Islet of Langerhans (tissue), 1 donor: ENCODE measurements at regions not wholly inside any gene's neighbourhood (a gene's known extent, or its start where the extent isn't known, plus 50 kb on each side); places are given as distances from the start of the nearest gene placed in this dataset.
"Not testable (repeated sequence)": the region's sequence is repeated elsewhere in the genome, so short reads cannot be mapped to it uniquely, and the experiment has no call there.

Experiments
- FAIRE-seq: peaks from one replicate; lab custom pipeline; 2011; peaks lifted over from hg19 to GRCh38; lab: Jason Lieb, UNC

DNA sequence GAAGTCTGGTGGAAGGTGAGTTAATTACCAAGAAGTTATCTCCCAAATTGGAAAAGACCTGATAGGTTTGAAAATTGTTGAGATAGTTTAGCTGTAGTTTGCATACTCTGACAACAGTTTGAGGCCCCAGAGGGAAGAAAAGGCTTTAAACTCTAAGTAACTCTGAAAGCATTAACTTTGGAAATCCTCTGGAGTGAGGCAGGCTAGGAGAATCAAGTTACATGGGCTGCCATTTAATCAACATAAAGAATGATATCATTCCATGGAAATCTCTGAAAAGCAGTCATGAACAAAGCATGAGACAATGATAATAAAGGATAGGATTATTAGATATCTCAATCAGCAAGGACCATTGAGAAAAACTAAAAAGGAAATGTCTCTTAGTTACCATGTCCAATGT, 647.1 kb downstream of the ANKRD50 start:
- no peak for FAIRE-seq

DNA sequence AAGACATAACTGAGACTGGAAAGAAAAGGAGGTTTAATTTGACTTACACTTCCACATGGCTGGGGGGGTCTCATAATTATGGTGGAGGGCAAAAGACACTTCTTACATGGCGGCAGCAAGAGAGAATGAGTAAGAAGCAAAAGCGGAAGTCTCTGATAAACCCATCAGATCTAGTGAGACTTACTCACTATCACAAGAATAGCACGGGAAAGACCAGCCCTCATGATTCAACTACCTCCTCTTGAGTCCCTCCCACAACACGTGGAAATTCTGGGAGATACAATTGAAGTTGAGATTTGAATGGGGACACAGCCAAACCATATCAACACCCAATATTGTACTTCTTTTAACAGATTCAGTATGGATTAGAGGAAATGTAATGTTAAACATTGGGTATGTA, 646.6 kb downstream of the ANKRD50 start:
- no peak for FAIRE-seq

DNA sequence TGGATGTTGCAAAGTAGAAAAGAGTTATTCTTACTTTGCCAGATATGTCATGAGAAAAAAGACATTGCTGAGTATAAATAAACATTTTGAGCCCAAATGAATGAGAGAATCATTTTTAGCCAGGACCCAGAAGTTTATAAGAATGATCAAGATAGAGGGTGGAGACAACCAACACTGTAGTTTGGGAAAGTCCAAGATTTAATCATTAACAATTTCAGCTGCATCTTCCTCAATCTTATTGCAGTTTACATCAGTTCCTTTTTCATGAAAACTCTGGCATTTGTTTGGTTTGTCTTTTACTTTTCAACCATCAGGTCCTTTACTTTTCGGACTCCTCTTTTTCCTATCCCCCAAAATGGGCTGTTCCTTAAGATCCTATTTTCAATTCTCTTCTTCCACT, 645.9 kb downstream of the ANKRD50 start:
- no peak for FAIRE-seq

DNA sequence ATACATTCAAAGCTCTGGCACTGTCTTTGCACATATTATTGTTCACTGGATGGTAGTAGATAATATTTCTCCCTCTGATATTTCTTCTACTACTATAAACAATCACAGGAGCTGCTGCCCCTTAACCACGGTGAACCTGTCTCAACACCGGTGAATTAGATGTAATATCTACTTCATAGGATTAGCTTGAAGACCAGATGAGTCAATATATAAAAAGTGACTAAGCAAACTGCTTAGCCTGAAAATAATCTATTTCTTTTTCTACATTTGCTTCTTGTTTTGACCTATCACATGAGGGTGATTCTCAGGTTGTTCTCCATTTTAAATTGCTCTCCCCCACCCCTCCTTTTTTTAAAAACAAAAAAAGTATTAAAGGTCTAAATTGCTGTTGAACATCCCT, 645.5 kb downstream of the ANKRD50 start:
- FAIRE-seq: no peak

DNA sequence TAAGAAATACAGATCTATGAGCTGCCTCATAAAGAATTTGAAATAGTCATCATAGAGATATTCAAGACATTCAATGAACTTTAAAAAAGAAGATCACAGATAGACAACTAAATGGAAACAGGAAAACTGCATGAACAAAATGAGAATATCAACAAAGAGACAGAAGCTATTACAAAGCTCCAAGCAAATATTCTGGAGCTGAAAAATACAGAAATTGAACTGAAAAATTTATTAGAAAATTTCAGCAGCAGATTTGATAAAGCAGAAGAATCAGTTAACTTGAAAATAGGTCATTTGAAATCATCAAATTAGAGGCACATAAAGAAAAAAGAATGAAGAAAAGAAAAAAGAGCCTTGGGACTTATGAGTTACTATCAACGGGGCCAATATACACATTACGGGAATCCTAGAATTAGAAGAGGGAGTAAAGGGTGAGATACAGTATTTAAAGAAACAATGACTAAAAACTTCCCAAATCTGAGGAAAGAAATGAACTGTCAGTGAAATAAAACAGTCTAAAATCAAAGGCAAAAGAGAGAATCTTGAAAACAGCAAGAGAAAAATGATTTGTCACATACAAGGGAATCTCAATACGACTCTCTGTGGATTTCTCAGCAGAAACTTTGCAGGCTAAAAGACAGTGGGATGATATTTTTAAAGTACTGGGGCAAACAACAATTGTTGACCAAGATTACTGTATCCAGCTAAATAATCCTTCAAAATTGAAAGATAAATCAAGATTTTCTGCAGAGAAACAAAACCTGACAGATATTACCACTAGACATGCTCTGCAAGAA, 641.6 kb downstream of the ANKRD50 start:
- FAIRE-seq: no peak

DNA sequence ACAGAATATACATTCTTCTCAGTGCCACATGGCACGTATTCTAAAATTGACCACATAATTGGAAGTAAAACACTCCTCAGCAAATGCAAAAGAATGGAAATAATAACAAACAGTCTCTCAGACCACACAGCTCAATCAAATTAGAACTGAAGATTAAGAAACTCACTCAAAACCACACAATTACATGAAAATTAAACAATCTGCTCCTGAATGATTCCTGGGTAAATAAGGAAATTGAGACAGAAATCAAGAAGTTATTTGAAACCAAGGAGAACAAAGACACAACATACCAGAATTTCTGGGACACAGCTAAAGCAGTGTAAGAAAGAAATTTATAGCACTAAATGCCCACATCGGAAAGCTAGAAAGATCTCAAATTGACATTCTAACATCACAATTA, 637.3 kb downstream of the ANKRD50 start:
- not testable (repeated sequence) for FAIRE-seq

DNA sequence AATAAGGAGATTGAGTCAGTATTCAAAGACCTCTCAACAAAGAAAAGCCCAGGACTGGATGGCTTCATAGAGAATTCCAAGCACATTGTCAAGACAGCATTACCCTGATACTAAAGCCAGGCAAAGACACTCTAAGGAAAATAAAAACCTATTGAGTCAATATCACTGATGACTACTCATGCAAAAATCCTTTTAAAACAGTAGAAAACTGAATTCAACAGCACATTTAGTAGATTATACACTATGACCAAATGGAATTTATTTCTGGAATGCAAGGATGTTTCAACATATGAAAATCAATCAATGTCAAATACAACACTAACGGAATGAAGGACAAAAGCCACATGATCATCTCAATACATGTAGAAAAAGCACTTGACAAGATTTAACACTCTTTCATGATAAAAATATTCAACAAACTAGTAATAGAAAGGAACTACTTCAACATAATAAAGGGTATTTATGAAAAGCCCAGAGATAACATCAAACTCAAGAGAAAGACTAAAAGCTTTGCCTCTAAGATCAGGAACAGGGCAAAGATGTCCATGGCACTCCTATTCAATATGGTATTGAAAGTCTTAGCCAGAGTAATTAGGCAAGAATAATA, 633.3 kb downstream of the ANKRD50 start:
- FAIRE-seq: no peak

DNA sequence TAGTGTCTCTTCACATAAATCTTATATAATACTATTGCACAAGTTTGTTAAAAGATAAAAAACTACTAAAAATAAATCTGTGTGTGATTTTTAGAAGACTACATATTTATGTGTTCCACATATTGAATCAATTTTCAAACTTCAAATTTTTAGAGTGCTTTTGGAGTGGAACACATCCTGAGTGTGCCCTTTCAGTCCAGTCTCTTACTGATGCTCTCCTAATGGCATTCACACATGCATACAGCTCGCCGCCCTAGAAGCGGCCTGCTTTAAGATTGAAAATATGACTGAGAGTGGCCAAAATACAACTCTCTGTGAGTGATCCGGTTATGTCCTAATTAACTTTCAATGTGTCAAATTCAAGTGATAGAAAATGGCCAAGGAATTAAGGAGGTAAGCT, 628.8 kb downstream of the ANKRD50 start:
- FAIRE-seq: no peak

DNA sequence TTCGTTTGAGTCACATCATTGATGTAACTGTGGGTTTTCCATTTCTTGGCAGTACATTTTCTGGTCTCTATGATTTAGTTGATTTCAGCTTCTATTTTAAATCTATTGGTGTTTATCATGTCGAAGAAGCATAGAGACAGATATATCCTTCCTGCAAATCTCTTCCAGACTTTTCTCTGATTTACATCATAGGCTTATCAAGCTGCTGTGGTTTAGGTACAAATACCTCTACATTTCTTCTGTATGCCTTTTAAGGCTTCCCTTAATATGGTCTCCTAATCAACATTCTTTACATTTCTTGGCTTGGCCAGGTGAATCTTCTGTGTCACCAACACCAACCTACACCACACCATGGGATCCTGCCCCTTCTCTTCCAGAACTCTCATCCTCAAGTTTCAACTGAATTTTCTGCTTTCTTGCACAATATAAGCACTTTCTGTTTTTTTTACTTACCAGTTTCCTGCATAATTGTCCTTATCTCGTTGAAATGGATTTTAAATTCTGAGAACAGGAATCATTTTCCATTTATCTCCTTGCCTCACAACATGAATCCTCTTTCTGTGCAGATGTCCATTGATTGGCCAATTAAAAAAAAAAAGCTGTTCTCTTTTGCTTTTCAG, 626.9 kb downstream of the ANKRD50 start:
- FAIRE-seq: no peak

DNA sequence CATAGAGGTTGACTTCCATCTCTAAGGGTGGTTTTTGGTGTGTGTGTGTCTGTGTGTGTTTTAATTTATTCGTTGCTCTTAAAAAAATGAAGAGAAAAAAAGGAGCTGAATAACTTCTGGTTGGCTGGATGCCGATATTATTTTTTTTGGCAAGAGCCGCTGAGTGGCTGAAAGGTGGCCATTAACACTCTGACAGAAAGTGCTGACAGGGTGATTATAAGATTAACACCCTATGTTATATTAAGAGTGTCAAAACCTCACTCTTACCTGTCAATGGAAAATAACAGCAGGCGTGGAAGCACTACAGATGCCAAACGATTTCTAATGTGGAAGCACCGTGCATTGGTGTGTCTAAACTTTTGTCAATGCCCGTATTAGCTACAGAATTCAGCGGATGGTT, 622.5 kb downstream of the ANKRD50 start:
- no peak for FAIRE-seq

DNA sequence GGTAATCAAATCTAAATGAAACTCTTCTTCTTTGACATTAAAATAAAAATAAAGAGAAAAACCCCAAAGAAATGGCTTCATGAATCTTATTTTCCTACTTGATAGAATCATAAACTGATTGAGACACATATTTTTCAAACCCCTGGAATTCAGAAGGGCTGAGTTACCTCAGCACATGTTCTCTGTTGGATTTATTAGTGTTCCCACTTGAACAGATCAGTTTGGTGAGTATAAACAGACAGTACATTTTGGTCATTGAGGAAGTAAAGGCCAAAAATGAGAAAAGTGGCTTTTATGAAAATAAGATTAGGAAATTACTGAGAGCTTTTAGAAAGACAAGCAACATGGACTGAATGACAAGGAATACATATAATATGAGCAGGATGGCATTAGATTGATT, 620.4 kb downstream of the ANKRD50 start:
- no peak for FAIRE-seq

DNA sequence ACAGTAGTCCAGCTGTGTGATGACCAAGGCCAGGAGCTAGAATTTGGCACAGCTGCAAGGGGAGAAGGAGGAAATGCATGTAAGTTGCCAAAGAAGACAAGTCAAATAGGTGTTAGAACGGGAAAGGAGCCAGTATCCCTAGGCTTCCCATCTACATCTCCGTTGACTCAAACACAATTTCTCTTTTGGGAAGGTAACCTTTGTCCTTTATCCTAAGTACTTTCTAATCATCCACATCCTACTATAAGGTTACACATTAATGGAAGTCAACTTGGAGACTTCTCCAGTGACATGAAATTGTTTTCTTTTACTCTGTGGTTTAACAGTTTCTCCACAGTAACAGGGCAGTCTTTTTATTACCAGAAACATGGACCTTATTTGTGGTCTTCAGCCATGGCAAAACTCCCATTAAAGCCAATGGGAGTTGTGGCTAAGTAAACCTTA, 620.0 kb downstream of the ANKRD50 start:
- no peak for FAIRE-seq

DNA sequence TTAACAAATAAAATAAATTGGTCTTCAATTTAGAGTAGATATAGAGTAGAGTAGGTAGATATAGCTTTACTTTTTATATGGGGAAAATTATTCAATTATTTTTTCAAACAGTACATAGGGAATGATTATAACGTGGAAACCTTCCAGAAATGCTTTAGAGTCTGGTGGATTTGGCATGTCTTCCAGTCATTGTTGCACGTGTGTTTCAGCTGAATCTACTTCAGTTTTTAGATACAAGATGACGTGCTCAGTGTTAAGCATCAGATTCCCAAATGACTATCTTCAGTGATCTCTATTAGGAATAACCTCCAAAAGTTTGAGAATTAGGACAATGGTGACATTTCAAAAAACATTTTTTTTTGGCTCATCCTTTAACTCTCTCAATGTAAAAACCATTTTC, 616.9 kb downstream of the ANKRD50 start:
- no peak for FAIRE-seq

DNA sequence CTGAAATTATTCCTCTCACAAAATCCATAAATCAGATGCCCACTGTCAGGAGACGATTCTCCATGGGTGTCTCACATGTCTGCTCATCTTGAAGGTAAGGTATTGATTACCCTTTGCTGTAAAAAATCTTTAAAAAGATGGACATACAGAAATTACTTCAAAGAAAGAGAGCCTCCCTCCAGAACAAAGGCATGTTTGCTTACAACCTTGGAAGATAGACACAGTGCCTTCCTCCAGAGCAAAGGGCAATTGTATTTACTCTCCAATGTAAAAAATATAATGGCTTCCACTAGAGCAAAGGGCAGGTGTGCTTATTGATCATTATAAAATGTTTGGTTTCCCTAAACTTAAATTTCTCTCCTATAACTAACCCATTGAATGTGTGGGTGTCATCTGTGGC, 616.2 kb downstream of the ANKRD50 start:
- FAIRE-seq: no peak

DNA sequence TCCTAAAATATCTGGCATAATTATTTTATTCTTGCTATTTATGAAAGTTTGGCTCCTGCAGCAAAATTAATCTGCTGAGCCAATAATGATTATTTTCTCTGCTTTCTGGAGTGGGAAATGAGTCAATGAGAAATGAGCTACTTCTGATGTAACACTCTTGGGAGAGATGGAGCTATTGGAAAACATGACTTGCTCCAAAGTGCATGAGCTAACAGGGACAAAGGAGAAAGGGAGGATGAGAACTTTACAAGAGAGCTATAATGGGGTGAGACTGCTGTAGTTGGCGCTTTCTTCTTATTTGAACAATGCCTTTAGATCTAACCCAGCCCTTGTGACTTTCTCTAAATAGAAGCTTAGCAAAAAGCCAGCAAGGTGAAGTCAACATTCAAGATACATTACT, 615.1 kb downstream of the ANKRD50 start:
- no peak for FAIRE-seq

DNA sequence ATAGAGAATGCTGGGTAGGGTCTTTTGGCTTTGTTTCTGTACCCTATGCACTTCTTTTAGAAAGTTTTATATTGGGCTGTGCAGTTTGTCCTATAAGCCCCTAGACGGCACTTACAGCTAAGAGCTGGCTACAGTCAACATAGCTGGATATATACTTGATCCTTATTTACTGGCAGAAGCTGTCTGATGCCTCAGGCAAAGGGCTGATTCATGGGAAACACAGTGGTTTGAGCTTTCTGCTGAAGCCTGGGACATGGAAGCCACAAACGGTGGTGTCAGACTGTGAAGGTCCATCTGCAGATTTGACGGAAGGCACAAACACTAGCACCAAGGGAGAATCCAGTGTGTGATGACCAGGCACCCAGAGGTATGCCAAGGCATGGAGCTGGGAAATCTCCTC, 608.4 kb downstream of the ANKRD50 start:
- FAIRE-seq: no peak

DNA sequence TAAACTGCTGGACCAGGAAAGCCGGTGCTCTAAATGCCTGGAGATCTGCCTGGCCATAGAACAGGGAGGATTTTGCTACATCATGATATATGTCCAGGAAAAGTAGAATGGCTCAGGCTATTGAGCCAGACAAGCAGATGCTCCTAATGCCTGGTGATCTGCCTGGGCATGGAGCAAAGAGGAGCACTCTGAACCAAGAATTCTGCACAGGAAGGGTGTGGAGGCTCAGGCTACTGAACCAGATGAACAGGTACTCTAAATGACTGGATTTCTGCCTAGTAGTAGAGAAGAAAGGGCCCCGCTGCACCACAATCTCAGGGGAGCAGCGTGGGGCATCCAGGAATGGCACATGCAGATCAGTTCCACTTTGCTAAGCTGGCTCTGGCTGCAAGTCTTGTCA, 607.9 kb downstream of the ANKRD50 start:
- FAIRE-seq: no peak

DNA sequence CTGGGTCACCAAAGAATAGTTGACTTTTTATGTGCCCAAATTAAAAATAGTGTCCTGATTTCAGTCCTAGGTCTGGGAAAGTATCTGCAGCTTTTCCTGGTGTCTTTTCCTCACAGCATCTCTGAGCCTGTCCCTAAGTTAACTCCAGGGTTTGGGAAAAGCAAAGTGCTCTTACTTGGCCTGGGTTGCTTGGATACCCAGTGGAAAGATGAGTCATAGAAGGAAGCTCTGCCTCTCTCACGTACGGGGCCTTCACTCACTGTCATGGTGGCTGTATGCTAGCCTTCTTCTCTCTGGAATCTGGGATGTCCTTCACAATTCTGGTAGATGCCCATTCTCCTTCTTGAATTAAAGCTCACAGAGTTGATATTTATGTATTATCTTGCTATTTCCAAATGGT, 607.3 kb downstream of the ANKRD50 start:
- no peak for FAIRE-seq

DNA sequence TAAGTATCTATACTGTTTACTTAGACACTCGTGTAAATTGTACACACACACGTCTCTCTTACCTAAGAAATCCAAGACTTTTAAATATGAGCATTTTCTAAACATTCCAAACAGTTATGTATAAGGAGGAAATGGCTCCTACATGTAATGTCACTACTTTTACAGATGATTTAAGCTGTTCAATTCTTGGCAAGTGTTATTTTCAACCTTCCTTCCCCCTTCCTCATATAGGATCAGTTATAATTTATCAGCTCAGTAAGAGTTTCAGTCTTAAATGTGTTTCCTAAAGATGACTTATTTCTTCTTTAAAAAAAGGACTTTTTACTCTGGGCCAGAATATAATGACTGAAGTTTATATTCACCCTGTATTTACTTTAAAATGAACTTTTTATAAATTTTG, 601.1 kb downstream of the ANKRD50 start:
- FAIRE-seq: no peak

DNA sequence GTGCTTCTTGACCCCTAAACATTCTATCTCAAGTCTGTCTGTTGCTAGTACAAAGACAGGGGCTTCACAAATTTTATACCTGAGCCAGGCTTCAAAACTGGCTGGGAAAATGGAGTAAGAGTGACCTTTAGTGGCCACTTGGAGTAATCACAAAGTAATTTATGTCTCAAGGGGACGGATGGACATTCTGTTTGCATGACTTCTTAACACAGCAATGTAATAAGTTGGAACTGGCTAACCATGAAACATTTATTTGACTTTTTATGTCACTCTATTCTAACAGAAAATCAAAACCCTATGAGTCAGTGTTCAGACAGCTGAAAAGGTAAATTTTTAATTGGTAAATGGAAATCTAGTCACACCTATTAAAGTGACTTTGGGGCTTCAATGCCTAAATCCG, 600.6 kb downstream of the ANKRD50 start:
- FAIRE-seq: peak; percentile 96

DNA sequence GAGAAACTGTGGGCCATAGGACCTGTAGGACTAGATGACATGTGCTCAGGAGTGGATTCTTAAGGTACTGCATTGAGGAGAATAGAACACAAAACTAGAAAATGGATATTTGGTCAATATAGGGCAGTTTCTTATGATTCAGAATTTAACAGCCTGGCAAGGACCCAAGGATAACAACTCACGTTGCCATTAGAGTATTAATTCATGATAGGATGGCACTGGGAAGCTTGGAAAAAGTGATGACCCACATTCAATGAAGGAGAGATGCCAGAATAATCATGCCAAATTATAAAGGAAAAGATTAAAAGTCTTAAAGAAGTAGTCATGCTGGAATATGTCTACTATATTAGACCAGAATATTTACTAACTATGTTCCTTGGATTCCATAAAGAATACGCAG, 594.5 kb downstream of the ANKRD50 start:
- no peak for FAIRE-seq

DNA sequence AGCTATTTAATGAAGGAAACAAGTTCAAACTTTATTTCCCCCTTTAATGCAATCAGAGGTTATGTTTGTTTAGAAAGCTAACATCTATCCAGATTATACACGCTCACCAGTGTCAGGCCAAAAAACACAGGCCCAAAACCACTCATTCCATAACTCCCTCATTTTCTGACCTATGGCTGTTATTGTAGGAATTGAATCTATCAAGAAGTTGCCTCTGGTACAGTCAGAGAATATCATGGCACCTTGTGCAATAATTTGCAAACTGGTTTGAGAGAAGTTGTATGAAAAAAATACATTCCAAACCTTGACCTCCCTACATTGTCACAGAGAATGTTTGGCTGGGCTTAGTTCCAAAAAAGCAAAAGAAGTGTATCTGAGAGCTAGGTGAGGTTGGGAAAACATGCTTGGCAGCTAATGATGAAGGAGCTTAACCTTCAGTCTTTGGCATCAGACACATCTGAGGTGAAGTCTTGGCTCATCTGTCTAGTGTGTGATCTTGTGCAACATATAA, 591.0 kb downstream of the ANKRD50 start:
- no peak for FAIRE-seq

DNA sequence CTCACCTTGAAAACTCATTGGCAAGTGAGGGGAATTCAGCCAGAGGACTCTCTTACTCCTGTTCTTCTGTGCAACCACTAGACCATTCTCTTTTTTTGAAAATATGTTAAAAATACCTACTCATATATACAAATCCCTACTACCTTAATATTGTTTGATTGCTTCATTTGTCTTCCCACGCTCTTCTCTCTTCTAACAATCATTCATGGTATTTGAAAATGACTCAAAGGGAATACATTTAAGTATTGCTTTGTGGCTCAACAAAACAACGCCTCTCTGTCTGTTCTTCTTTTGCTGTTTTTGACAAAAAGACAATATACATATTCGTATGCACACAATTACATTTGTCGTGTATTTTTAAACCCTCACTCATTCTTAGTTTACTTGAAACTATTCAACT, 589.4 kb downstream of the ANKRD50 start:
- no peak for FAIRE-seq

DNA sequence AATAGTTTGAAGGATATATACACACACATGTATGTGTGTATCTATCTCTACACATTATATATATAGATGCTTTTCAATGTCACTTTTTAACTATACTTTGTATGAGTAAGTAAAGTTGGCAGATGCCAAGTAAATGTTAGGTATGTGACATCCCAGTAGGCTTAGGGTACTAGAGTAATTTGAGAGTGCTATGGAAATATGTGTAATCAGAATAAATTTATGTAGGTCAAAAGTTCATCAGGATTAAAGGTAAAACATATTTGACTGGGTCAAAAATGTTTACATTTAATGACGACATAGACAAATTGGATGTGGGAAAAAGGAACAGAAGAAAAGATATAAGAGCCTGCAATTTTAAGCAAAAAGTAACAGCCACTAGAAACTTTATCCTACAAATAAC, 588.8 kb downstream of the ANKRD50 start:
- no peak for FAIRE-seq
